Fibroblast of skin of left biceps (primary cell): ENCODE measurements at regions not wholly inside any gene's neighbourhood (a gene's known extent, or its start where the extent isn't known, plus 50 kb on each side); places are given as distances from the start of the nearest gene placed in this dataset.

Source experiments
- DNase-seq, 2 experiments: peaks; one replicate each; pipeline ENCODE4 v3.0.0-alpha.2; 2013; ENCODE audit warnings: low read depth in 2 of 2

DNA sequence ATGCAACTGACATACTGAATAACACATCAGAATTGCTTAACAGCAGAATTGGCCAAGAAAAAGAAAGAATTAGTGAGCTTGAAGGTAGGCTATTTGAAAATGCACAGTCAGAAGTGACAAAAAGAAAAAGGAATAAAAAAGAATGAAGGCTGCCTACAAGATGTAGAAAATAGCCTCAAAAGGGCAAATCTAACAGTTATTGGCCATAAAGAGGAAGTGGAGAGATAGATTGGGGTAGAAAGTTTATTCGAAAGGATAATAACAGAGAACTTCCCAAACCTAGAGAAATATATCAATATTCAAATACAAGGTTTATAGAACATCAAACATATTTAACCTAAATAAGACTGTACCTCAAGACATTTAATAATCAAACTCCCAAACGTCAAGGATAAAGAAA is 67.5 kb downstream of the ATP6V1G3 start:
- DNase-seq, result no peak

DNA sequence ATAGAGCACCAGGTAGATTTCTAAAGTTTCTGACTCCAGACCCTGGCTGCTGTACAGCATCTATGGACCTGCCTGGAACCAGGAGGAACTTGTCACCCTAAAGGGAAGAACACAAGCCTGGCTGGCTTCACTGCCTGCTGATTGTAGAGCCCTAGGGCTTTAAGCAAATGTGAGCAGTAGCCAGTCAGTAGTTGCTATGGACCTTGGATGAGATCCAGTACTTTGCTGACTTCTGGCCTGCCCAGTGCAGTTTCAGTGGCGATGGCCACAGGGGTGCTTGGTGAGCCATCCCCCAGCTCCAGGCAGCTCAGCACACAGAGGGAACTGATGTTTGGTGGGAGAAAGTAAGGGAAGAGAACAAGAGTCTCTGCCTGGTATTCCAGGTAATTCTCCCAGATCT is 68.4 kb downstream of the ATP6V1G3 start:
- no peak for DNase-seq

DNA sequence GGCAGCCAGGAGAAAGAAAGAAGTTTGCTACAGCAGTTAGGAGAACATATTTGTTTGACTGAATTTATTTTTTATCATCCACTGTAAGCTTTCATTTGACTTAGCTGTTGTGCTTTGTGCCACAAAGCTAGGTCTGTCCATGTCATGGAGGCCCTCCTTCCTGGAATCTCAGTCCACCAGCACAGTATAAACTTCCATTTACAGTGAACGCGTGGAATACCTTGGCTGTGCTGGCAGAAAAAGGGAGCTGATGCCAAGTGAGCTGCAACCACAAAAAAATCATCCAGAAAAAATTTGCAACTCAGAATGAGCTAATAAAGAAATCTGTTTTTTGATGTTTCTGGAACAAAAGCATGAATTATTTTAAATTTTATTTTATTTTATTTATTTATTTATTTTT is 72.6 kb downstream of the ATP6V1G3 start:
- DNase-seq, result no peak

DNA sequence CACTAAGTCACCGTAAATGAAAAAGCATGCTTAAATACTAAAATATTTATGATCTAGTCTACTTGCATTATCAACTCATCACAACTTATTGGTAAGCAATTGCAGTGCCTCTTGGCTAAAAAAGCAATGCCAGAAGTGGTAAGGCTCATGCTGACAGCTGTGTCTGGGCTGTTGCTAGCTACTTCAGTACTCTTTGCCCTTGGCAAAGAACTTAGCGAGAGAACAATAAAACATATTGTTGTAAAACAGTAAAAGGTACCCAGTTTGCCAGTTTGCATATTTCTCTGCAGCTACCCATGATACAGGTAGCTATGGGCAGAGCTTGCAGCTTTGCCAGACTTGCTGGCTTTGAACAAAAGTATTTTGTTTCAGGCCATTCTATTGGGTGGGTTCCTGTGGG is 73.1 kb downstream of the ATP6V1G3 start:
- DNase-seq, result no peak

DNA sequence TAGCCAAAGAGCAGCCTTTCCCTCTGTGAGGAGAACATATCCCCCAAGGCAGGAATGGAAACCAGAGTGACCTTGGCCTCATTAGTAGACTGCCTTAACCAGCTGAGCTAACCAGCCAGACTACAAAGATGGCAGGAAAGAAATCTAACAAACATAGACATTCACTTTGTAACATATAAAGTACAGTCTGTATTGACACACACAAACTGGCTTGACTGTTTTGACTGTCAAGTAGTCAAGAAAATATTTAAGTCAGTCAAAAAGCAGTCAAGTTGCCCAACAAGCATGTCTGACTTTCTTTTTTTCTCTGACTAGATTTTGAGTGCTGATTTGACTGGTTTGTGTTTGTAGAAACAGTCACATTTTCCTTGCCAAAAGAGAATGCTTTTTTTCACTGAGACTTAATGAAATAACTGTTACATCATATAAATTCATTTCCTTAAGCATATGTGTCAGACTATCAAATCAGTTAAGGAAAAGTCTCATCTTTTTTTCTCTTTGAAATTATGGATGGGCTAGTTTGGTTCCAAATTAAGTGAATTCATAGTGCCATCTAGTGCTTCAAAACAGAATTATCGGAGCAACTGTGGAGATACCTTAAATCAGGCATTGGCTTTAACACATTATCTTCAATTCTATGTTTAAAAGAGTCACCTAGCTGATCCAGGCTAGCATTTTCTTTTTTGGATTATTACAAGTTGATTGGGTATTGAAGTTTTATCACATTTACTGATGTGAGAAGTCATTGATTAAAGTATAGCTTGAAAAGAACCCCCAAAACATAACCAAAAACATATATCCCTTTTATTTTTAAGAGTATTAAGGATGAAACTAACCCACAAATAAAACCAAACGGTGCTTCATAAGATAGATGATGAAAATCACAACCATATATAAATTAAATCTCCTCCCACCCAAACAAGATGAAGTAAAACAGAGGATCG is 75.0 kb downstream of the ATP6V1G3 start:
- DNase-seq, result peak; percentile 70 to 80

DNA sequence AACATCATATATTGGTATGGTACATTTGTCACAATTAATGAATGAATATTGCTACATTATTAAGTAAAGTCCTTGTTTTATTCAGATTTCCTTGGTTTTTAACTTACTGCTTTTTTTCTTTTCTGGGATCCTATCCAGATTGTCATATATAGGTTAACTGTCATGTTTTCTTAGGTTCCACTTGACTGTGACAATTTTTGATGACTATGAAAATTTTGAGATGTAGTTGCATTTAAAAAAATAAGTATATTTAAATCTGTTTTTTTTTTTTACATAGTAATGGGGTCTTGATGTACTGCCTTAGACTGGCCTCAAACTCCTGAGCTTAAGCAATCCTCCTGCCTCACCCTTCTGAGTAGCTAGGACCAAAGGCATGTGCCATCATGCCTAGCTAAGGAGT is 76.8 kb downstream of the ATP6V1G3 start:
- DNase-seq, result no peak

DNA sequence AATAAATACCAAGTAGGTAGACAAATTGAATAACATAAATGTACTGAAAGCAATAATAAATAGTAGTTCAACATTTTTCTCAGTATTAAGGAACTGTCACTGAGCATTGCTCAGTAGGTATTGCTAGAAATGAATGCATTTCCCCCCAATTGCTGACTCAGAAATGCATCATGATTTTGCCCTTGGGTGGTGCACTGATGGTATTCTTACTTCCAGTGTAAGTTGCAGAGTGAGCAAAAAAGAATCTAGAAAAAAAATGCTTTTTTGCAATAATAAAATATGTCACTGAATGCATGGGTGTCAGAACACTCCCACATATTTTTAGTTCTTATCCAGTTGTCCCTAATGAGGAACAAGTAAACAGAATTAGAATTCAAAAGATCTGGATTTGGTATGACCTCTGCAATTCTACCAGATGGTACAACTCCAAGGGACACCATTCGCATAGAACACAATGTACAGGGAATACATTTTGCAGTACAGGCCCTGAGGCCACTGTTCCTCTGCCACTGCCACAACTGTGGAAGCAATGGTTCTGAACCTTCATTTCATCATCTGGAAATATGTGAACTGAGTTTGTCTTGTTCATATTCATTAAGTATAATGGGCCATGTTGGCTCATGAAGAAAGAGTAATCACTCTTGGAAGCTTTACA is 78.0 kb downstream of the ATP6V1G3 start:
- DNase-seq, result no peak

DNA sequence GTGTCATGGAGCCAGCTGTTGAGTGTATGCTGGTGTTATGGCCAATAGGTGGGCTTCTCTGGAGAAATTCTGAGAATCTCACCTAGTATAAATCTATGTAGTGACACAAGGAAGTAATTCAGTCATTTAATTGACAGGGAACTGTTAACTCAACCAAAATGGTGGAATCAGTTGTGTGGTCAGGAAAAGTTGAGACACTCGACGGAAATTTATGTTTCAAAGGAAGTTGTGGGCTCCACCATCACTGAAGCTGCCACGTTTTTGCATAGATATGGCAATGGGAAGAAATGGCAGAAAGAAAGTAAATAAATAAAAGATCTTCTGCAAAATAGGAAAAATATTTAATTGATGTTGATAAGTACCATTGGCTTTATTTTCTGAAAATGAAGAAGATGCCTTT is 84.5 kb downstream of the ATP6V1G3 start:
- no peak for DNase-seq

DNA sequence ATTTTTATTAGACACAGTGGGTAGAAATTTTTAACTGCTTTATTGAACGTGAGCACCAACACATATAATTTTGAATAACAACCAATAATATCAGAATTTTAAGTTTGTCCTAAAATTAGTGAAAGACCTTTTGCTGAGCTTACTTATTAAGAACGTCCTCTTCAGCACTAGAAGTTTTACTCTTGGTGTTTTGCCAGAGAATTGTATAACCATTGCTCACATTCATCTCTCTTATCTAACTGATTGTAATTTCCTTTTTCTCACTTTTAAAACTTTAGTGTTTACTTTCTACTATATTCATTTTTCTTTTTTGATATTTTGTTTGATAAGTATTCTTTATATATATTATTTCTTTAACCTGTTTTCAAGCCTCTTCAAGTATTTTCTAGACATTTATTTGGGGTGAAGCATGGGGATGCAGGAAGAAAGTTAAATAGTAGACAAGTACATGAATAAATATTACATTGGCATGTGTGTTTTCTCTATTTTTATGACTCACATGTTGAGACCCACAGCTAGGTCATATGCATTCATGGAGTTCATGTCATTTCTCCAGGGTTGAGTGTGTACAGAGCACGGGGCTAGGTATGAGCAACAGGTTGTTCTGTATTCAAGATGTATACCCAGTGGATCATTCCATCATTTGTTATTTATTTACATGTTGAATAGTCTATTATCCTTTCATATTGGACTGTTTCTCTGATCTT is 90.6 kb downstream of the ATP6V1G3 start:
- no peak for DNase-seq

DNA sequence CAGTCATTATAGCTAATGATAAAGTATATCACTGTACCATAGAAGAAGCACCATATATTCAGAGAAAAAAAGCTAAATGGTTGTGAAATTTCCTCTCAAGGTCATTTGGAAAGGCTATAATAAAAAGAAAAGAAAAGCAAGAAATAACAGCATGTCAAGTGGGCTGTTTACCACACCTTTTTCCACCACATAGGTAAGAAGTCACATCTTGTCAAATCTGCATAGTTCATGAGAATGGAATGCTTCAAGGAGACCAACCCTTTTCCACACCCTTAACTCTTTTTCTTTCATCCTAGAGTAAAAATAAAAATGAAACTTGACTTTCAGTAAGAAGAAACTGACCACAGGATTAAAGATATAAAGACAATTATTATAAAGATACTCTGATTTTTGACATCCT is 91.2 kb downstream of the ATP6V1G3 start:
- no peak for DNase-seq

DNA sequence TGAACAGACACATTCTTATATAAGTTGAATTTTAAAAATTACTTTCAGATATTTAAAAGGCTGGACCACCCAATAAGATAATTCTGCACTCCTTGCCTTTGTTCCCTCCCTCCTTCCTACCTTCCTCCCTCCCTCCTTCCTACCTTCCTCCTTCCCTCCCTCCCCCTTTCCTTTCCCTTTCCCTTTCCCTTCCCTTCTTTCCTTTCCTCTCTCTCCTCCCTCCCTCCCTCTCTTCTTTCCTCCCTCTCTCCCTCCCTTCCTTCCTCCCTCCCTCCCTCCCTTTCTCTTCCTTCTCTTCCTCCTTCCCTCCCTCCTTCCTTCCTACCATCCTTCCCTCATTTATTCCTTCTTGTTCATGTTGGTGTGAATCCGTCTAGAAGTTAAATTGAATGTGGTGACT is 93.0 kb downstream of the ATP6V1G3 start:
- no peak for DNase-seq

DNA sequence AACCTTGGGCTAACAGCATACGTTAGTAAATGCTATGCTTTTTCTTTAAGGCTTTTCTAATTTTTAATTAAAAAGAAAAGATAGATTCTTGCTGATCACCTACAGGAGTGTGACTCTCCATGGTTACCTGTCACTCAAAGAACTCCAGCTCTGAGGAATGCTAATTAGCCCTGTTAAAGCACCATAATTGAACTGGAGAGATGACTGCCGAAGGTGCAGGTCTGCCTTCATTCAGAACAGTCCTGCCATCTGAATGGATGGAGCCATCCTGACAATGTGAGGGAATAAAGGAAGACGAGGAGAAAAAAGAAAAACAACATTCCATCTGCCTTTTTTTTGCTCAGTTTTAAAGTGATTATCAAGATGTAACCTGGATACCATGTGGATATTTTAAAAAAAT is 94.6 kb downstream of the ATP6V1G3 start:
- no peak for DNase-seq

DNA sequence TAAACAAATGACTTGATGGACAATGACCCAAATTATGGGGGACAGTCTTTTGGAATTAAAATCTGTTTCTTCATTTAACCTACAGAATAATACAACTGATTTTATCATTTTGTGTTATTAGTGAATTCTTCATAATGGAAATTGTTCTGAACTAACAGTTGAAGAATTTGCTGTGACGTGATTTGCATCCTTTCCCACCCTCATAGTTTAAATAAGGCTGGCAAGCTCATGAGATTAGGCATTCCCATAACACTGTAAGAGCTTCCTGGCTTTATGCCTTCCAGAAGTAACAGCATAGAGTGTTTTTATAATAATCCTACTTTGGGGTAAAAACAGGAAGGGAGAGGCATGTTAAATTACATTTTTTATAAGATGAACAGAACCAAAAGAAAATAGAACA is 95.7 kb downstream of the ATP6V1G3 start:
- DNase-seq, result no peak

DNA sequence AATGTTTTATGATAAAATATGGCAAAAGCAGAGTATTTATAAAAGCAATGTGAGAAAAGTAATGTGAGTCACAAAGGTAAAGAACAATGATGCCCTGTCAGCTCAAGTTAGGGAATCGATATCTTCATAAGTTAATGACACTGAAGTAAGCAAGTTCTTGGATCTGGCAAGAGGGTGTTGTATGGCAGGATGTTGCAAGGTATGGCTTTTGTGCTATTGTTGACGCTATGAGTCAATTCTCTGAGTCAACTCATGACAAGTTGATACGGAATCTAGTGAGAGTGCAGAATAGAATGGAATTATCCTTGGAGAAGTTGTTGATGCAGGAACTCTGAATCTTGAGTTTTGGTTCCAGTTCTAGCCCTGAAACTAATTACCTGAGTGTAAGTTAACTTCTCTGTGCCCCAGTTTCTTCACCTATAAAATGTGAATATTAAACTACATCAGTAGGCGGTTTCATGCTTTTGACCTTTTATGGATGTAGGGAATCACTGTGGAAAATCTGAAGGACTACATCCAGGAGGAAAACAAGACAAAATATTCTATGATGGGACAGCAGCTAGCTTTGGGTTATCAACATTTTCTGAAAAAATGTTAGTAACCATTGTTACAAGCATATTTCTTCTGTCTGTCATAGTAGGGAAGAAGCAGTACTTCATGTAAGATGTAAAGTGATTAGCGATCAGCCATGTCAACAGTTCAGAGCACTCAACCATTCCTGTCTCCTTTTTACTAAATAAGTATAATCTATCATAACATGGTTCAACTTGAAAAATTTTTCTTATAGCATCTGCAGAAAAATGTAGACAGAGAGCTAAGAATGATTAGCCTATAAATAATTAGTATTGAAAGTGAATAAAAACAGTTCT is 96.9 kb downstream of the ATP6V1G3 start:
- peak; percentile 51 to 69 for DNase-seq

DNA sequence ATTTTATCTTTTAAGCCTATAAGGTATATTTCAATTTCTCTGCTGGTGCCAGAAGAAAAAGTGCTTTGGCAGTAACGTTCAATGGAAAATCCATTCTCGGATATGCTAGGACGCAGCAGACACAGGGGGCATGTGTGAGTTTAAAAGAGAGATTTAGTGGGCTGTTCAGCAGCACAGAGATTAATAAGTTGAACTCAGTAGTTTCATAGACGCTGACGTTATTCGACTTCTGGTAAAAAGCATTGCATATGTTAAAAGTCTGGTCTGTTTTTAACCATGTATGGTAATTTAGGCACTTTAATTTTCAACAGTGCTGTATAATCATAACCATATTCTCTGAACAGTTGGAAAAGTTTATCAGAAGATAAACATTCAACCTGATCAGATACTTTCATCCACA is 99.6 kb downstream of the ATP6V1G3 start:
- peak; percentile 55 to 56 for DNase-seq

DNA sequence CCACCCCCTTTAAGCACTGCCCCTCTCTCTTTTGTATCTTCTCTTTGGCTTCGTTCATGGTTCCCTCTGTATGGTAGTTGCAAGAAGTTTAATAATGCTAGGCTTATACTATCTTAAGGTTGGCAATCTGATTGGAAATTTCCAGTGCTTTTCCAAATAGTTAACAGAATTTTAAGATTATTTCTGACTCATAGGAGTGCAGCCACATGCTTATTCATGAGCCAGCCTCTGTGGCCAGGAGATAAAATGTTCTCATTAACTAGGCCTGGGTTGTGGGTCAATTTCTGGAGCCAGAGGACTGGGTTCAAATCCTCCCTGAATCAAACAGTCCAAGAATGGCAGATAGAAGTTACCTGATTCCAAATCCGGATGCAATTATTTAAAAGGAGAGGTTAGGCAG is 103.1 kb downstream of the ATP6V1G3 start:
- DNase-seq, result no peak

DNA sequence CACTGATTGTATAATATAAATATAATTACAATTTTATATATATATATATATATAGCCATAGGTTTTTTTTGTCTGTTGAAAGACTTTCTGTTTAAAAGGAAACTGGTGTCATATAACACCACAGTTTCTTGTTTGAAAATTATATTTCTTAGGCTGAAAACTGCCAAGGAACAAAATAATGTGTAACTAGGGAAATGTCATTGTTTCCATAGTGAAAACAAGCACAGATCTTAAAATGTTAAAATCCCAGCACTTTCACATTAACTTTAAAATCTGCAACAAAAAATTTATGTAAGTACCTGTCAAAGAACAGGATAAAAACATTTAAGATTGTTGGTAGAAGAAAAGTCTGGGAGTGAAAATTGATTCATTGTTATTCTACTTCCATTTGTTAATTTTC is 104.2 kb downstream of the ATP6V1G3 start:
- DNase-seq, result no peak

DNA sequence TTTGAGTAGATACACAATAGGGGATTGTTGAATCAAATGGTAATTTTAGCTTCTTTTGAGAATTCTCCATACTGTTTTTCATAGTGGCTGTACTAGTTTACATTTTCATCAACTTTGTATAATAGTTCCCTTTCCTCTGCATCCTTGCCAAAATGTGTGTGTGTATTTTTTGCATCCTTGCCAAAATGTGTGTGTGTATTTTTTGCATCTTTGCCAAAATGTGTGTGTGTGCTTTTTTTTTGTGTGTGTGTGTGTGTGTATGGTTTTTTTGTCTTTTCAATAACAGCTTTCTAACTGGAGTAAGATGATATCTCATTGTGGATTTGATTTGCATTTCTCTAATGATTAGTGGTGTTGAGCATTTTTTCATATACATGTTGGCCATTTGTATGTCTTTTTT is 105.4 kb downstream of the ATP6V1G3 start:
- DNase-seq, result no peak

DNA sequence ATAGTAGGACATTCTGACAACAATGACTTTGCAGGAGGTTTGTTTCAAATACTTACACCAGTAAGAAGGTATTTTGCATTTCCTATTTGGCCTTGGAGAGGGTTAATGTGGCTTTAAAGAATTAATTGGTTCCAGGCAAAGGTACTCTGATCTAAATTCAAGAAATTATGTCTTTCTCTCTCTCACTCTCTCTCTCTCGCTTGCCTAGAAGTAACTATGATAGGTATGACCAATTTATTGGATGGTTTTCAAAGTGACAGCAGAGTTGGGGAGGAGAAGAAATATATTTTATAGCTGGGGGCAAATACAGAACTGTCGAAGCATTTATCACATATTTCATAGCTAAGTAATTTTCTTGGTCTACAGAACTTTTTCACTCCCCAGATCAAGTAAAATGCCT is 116.0 kb downstream of the ATP6V1G3 start:
- DNase-seq, result peak in 1 of 2 experiments; percentile 17

DNA sequence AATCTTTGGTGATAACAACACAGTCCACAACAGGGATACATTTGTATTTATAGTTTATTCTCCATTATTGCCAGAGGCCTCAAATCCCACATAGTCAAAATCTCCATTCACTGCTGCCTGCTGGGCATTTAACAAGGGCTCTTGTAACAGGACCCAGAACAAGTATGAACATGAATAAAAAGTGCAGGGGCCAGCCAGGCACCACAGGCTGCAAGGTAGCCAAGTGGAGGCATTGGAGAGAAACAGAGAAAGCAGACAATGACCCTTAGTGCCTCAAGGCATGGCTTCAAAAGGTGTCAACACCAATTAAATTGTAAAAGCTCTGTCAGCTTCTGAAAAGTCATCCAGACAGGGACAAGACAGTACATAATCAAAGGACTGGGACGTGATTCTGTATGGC is 116.8 kb downstream of the ATP6V1G3 start:
- no peak for DNase-seq

DNA sequence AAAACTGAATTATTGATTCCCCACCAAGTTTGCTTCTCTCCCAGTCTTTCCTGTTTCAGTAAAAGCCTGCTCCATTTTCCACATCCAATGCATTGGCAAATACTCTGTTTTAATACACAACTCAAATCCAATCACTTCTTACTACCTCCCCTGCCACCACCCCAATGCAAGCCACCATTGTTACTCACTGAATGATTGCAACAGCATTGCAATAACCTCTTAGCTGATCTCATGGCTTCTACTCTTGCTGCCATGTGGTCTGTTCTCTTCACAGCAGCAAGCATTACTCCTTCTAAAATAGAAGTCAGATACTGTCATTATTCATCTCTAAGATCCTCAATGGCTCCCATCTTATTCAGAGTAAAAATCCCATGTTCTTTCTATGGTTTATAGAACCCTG is 123.4 kb downstream of the ATP6V1G3 start:
- DNase-seq, result no peak

DNA sequence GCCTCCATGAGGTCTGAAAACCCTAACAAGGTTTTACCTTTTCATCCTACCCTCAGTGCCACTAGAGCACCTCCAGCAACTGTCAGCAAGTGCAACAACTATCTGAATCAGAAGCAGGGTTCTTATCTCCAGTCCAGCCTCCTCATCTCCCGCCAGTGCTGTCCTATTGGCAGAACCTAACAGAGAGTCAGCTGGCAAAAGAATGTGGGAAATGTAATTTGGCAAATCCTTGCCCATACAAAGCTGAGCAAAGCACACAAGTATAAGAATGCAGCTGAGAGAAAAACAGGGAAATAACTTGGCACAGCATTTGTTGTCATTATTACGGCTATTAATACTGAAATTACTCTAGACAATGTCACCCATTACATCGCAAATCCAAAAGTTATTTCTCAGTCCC is 124.2 kb downstream of the ATP6V1G3 start:
- DNase-seq, result no peak
